Stromal cell of bone marrow (primary cell): ENCODE measurements at regions not wholly inside any gene's neighbourhood (a gene's known extent, or its start where the extent isn't known, plus 50 kb on each side); places are given as distances from the start of the nearest gene placed in this dataset.

Source experiments
- DNase-seq: peaks from one replicate; pipeline ENCODE4 v3.0.0-alpha.2; 2012; ENCODE audit warnings: low read depth

- DNase-seq = no peak
Observed at GRCh38 chr15:97096303-97096835, 765.9 kb downstream of the NR2F2 start.

GRCh38 chr15:97099040-97099439 lies 768.5 kb downstream of the NR2F2 start:
- DNase-seq = no peak

GRCh38 chr15:97101572-97101971 lies 771.1 kb downstream of the NR2F2 start:
- DNase-seq = no peak

- no peak for DNase-seq
Observed at GRCh38 chr15:97114900-97115760, 784.6 kb downstream of the NR2F2 start.

GRCh38 chr15:97115761-97116070 lies 785.2 kb downstream of the NR2F2 start:
- no peak for DNase-seq

- no peak for DNase-seq
Observed at GRCh38 chr15:97124790-97125189, 794.3 kb downstream of the NR2F2 start.

GRCh38 chr15:97126553-97127233 lies 796.2 kb downstream of the NR2F2 start:
- DNase-seq = no peak

- DNase-seq = no peak
Observed at GRCh38 chr15:97129674-97130073, 799.2 kb downstream of the NR2F2 start.

- no peak for DNase-seq
Observed at GRCh38 chr15:97140216-97140615, 809.7 kb downstream of the NR2F2 start.

- DNase-seq = no peak
Observed at GRCh38 chr15:97141360-97141759, 810.9 kb downstream of the NR2F2 start.

GRCh38 chr15:97141871-97142270 lies 811.4 kb downstream of the NR2F2 start:
- DNase-seq = no peak

- DNase-seq = no peak
Observed at GRCh38 chr15:97143592-97144376, 813.3 kb downstream of the NR2F2 start.

GRCh38 chr15:97144377-97144711 lies 813.8 kb downstream of the NR2F2 start:
- no peak for DNase-seq

GRCh38 chr15:97146929-97147870 lies 813.3 kb upstream of the ARRDC4 start:
- no peak for DNase-seq

GRCh38 chr15:97153356-97153965 lies 807.0 kb upstream of the ARRDC4 start:
- no peak for DNase-seq

- no peak for DNase-seq
Observed at GRCh38 chr15:97156739-97157265, 803.7 kb upstream of the ARRDC4 start.

GRCh38 chr15:97162805-97163495 lies 797.6 kb upstream of the ARRDC4 start:
- DNase-seq = no peak

GRCh38 chr15:97165205-97165604 lies 795.3 kb upstream of the ARRDC4 start:
- DNase-seq = no peak

- no peak for DNase-seq
Observed at GRCh38 chr15:97168704-97169475, 791.6 kb upstream of the ARRDC4 start.
